GM23338 (cell line): ENCODE measurements at regions not wholly inside any gene's neighbourhood (a gene's known extent, or its start where the extent isn't known, plus 50 kb on each side); places are given as distances from the start of the nearest gene placed in this dataset.

Source experiments
- ATAC-seq: fragments of 200-7000 bp; cut with Tn5 transposase; 3 replicates; pipeline ENCODE4 v1.9.1; 2020
- DNase-seq: peaks from one replicate; pipeline ENCODE4 v3.0.0-alpha.2; 2015; ENCODE audit warnings: low spot score
- H2AFZ ChIP-seq: fragments of 200-600 bp; sonication (generic); 2 replicates; pipeline ENCODE4 v1.8.0; 2016; ENCODE audit warnings: antibody characterized with exemption, mild to moderate bottlenecking, moderate library complexity
- H3F3A ChIP-seq: fragments of 200-600 bp; sonication (generic); replicated peaks from 2 replicates; pipeline ENCODE4 v1.8.0; 2017; ENCODE audit warnings: antibody characterized with exemption, mixed run types, low read depth
- H3K27ac ChIP-seq: fragments of 200-600 bp; sonication (generic); 2 replicates; pipeline ENCODE4 v1.6.1; 2016; ENCODE audit warnings: low read depth
- H3K27me3 ChIP-seq: fragments of 200-600 bp; sonication (generic); 2 replicates; pipeline ENCODE4 v1.8.0; 2016; ENCODE audit warnings: mild to moderate bottlenecking, mixed run types, moderate library complexity; ENCODE audit not compliant: insufficient read depth
- H3K36me3 ChIP-seq: fragments of 200-600 bp; sonication (generic); 2 replicates; pipeline ENCODE4 v1.8.0; 2016; ENCODE audit warnings: mild to moderate bottlenecking; ENCODE audit not compliant: insufficient read depth
- H3K4me1 ChIP-seq: fragments of 200-600 bp; sonication (generic); 2 replicates; pipeline ENCODE4 v1.8.0; 2016; ENCODE audit warnings: mild to moderate bottlenecking, moderate library complexity; ENCODE audit not compliant: insufficient read depth
- H3K4me2 ChIP-seq: fragments of 200-600 bp; sonication (generic); 2 replicates; pipeline ENCODE4 v1.7.1; 2017; ENCODE audit warnings: mixed run types
- H3K4me3 ChIP-seq: fragments of 200-600 bp; sonication (generic); 2 replicates; pipeline ENCODE4 v1.6.1; 2016; ENCODE audit warnings: mixed run types
- H3K79me2 ChIP-seq: fragments of 200-600 bp; sonication (generic); replicated peaks from 2 replicates; pipeline ENCODE4 v1.8.0; 2017; ENCODE audit warnings: mild to moderate bottlenecking; ENCODE audit not compliant: insufficient read depth
- H3K9me2 ChIP-seq: fragments of 200-600 bp; sonication (generic); 2 replicates; pipeline ENCODE4 v1.8.0; 2017; ENCODE audit not compliant: insufficient read depth
- H4K20me1 ChIP-seq: fragments of 200-600 bp; sonication (generic); replicated peaks from 2 replicates; pipeline ENCODE4 v1.8.0; 2017; ENCODE audit warnings: mild to moderate bottlenecking; ENCODE audit not compliant: insufficient read depth
- H3K27ac Mint-ChIP-seq: 2 replicates; pipeline ENCODE4 v1.8.0; 2020; ENCODE audit warnings: inconsistent platforms, mild to moderate bottlenecking, moderate library complexity, mixed read lengths
- H3K27me3 Mint-ChIP-seq: 3 replicates; pipeline ENCODE4 v1.8.0; 2022; ENCODE audit warnings: low read depth, mild to moderate bottlenecking, moderate library complexity, mixed read lengths, inconsistent platforms; ENCODE audit not compliant: insufficient read depth, poor library complexity
- H3K36me3 Mint-ChIP-seq: 3 replicates; pipeline ENCODE4 v1.8.0; 2021; ENCODE audit warnings: low read depth, mild to moderate bottlenecking, inconsistent platforms, moderate library complexity, mixed read lengths
- H3K4me1 Mint-ChIP-seq: 3 replicates; pipeline ENCODE4 v1.8.0; 2020; ENCODE audit warnings: mild to moderate bottlenecking, inconsistent platforms, mixed read lengths
- H3K4me3 Mint-ChIP-seq: 3 replicates; pipeline ENCODE4 v1.8.0; 2021; ENCODE audit warnings: moderate library complexity, mild to moderate bottlenecking, inconsistent platforms, mixed read lengths
- H3K9me3 Mint-ChIP-seq: 3 replicates; pipeline ENCODE4 v1.8.0; 2020; ENCODE audit warnings: moderate library complexity, mild to moderate bottlenecking, inconsistent platforms, mixed read lengths
- CREB1 ChIP-seq: fragments of 250-450 bp; sonication (Bioruptor Pico); IDR thresholded peaks from 2 replicates; pipeline ENCODE4 v1.5.0; 2020; ENCODE audit warnings: low read depth, mild to moderate bottlenecking, moderate library complexity
- EZH2 ChIP-seq: fragments of 200-600 bp; sonication (generic); IDR thresholded peaks from one replicate; pipeline ENCODE4 v1.8.0; 2017; ENCODE audit warnings: antibody characterized with exemption, mild to moderate bottlenecking, low read depth; ENCODE audit not compliant: unreplicated experiment
- EZH2phosphoT487 ChIP-seq: fragments of 200-600 bp; sonication (generic); IDR thresholded peaks from one replicate; pipeline ENCODE4 v1.8.1; 2018; ENCODE audit warnings: antibody characterized with exemption; ENCODE audit not compliant: unreplicated experiment
- JUNB ChIP-seq: IDR thresholded peaks from one replicate; pipeline ENCODE4 v1.6.1; 2016; ENCODE audit warnings: antibody characterized with exemption; ENCODE audit not compliant: unreplicated experiment
- NANOG ChIP-seq: IDR thresholded peaks from 2 replicates; pipeline ENCODE4 v1.6.1; 2016; ENCODE audit warnings: antibody characterized with exemption, borderline replicate concordance
- POLR2AphosphoS5 ChIP-seq: IDR thresholded peaks from 2 replicates; pipeline ENCODE4 v1.6.1; 2016; ENCODE audit warnings: antibody characterized with exemption, low read depth
- STAT1 ChIP-seq: IDR thresholded peaks from one replicate; pipeline ENCODE4 v1.6.1; 2016; ENCODE audit warnings: antibody characterized with exemption; ENCODE audit not compliant: unreplicated experiment
- ZNF331 ChIP-seq: fragments of 250-450 bp; sonication (Bioruptor Pico); IDR thresholded peaks from 2 replicates; pipeline ENCODE4 v1.5.0; 2020; ENCODE audit warnings: low read depth, mild to moderate bottlenecking, moderate library complexity
- TF ChIP-seq, protein P1 (sequence below): fragments of 250-450 bp; sonication (Bioruptor Pico); IDR thresholded peaks from 2 replicates; pipeline ENCODE4 v1.5.0; 2020; ENCODE audit warnings: mild to moderate bottlenecking, moderate library complexity
- TF ChIP-seq, protein P2 (sequence below): IDR thresholded peaks from 2 replicates; pipeline ENCODE4 v1.6.1; 2016; ENCODE audit warnings: antibody characterized with exemption

DNA sequence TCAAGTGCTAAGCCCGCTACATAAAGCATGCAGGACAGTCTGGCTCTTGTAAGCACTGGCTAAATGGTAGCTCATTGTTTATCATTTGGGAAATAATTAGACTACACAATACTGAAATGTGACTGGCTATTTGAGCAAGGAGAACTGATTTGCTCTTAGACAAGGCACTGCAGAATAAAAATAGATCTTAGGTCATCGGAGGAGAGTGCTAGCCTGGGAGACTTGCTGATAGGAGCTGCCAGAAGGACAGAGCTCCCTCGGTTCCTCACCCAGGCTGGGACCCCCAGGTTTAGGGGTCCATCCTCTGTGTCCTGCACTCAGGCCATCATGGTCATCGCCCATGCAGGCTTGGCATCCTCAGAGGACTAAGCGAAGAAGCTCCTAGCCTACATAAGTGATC lies 184.4 kb upstream of the NCAM1 start (continued):
- TF ChIP-seq, protein P1, sequence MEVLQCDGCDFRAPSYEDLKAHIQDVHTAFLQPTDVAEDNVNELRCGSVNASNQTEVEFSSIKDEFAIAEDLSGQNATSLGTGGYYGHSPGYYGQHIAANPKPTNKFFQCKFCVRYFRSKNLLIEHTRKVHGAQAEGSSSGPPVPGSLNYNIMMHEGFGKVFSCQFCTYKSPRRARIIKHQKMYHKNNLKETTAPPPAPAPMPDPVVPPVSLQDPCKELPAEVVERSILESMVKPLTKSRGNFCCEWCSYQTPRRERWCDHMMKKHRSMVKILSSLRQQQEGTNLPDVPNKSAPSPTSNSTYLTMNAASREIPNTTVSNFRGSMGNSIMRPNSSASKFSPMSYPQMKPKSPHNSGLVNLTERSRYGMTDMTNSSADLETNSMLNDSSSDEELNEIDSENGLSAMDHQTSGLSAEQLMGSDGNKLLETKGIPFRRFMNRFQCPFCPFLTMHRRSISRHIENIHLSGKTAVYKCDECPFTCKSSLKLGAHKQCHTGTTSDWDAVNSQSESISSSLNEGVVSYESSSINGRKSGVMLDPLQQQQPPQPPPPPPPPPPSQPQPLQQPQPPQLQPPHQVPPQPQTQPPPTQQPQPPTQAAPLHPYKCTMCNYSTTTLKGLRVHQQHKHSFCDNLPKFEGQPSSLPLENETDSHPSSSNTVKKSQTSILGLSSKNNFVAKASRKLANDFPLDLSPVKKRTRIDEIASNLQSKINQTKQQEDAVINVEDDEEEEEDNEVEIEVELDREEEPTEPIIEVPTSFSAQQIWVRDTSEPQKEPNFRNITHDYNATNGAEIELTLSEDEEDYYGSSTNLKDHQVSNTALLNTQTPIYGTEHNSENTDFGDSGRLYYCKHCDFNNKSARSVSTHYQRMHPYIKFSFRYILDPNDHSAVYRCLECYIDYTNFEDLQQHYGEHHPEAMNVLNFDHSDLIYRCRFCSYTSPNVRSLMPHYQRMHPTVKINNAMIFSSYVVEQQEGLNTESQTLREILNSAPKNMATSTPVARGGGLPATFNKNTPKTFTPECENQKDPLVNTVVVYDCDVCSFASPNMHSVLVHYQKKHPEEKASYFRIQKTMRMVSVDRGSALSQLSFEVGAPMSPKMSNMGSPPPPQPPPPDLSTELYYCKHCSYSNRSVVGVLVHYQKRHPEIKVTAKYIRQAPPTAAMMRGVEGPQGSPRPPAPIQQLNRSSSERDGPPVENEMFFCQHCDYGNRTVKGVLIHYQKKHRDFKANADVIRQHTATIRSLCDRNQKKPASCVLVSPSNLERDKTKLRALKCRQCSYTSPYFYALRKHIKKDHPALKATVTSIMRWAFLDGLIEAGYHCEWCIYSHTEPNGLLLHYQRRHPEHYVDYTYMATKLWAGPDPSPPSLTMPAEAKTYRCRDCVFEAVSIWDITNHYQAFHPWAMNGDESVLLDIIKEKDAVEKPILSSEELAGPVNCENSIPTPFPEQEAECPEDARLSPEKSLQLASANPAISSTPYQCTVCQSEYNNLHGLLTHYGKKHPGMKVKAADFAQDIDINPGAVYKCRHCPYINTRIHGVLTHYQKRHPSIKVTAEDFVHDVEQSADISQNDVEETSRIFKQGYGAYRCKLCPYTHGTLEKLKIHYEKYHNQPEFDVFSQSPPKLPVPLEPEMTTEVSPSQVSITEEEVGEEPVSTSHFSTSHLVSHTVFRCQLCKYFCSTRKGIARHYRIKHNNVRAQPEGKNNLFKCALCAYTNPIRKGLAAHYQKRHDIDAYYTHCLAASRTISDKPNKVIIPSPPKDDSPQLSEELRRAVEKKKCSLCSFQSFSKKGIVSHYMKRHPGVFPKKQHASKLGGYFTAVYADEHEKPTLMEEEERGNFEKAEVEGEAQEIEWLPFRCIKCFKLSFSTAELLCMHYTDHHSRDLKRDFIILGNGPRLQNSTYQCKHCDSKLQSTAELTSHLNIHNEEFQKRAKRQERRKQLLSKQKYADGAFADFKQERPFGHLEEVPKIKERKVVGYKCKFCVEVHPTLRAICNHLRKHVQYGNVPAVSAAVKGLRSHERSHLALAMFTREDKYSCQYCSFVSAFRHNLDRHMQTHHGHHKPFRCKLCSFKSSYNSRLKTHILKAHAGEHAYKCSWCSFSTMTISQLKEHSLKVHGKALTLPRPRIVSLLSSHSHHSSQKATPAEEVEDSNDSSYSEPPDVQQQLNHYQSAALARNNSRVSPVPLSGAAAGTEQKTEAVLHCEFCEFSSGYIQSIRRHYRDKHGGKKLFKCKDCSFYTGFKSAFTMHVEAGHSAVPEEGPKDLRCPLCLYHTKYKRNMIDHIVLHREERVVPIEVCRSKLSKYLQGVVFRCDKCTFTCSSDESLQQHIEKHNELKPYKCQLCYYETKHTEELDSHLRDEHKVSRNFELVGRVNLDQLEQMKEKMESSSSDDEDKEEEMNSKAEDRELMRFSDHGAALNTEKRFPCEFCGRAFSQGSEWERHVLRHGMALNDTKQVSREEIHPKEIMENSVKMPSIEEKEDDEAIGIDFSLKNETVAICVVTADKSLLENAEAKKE (CRISPR knock-in tag) = no peak
- TF ChIP-seq STAT1 (no peak), EZH2phosphoT487 (no peak), POLR2AphosphoS5 (no peak), EZH2 (no peak), JUNB (no peak), NANOG (no peak), ZNF331 (CRISPR knock-in tag) (no peak)
- TF ChIP-seq, protein P2, sequence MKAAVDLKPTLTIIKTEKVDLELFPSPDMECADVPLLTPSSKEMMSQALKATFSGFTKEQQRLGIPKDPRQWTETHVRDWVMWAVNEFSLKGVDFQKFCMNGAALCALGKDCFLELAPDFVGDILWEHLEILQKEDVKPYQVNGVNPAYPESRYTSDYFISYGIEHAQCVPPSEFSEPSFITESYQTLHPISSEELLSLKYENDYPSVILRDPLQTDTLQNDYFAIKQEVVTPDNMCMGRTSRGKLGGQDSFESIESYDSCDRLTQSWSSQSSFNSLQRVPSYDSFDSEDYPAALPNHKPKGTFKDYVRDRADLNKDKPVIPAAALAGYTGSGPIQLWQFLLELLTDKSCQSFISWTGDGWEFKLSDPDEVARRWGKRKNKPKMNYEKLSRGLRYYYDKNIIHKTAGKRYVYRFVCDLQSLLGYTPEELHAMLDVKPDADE = no peak

DNA sequence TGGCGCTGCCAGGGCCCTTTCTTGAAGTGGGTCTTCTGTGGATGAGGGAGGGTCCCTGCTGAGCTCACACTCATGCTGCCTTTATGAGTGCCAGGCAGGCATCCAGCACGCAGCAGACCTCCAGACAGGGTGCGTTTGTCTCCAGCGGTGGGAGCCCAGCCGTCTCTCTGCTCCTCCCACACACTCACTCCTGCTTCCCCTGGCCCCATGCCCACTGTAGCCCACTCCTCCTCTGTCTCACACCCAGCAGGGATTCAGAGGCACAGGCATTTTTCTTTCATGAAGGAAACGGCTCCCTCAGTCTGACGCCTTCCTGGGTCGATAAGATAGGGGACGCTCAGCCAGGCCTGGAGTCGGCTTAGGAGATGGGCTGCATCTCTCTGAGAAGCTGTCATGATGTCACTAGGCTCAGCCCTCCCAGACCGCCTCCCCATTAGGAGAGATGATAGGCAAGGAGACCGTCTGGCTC lies 183.9 kb upstream of the NCAM1 start:
- H3K4me1 Mint-ChIP-seq = 0 out of 3 replicates have a peak, but pooled peaks cover 2% of the 10 kb centered on the region
- no peak for DNase-seq
- ATAC-seq = peak; percentile 33; the same call in 2 of the 3 replicates
- no peak for TF ChIP-seq CREB1 (CRISPR knock-in tag)
- no peak for TF ChIP-seq JUNB
- TF ChIP-seq, protein P1 (CRISPR knock-in tag) = no peak
- TF ChIP-seq POLR2AphosphoS5 = no peak

More for the DNA sequence above, 183.9 kb upstream of the NCAM1 start:
- Histone ChIP-seq H3K79me2 (no peaks in the 10 kb centered on the region), H3K4me2 (no peak overlapping the region), H3K4me3 (no peak overlapping the region), H3K9me2 (no peaks in the 10 kb centered on the region; the same call in 1 of the 2 replicates), H4K20me1 (no peaks in the 10 kb centered on the region), H3K4me1 (no peaks in the 10 kb centered on the region), H3K36me3 (no peaks in the 10 kb centered on the region), H3K27me3 (no peaks in the 10 kb centered on the region), H2AFZ (no peak overlapping the region), H3F3A (no peaks in the 10 kb centered on the region), H3K27ac (no peak overlapping the region)
- no peak overlapping the region for H3K4me3 Mint-ChIP-seq
- no peaks in the 10 kb centered on the region for H3K36me3 Mint-ChIP-seq
- H3K27me3 Mint-ChIP-seq = peaks cover 9% of the 10 kb centered on the region
- H3K27ac Mint-ChIP-seq = no peak overlapping the region
- no peaks in the 10 kb centered on the region; the same call in 2 of the 3 replicates for H3K9me3 Mint-ChIP-seq
